Astrocyte of the spinal cord (primary cell): ENCODE measurements at regions not wholly inside any gene's neighbourhood (a gene's known extent, or its start where the extent isn't known, plus 50 kb on each side); places are given as distances from the start of the nearest gene placed in this dataset.

Experiments used
- DNase-seq: peaks from one replicate; pipeline ENCODE4 v3.0.0; 2011; ENCODE audit warnings: low read depth, low spot score
- H3K4me3 ChIP-seq: 2 replicates; pipeline ENCODE4 v1.5.1; 2011; ENCODE audit warnings: low read depth, mild to moderate bottlenecking, low read length, moderate library complexity
- CTCF ChIP-seq: IDR thresholded peaks from 2 replicates; pipeline ENCODE4 v1.5.1; 2012; ENCODE audit warnings: low read depth, mild to moderate bottlenecking, low read length, inconsistent platforms
- in situ Hi-C: cut with HindIII; loops from 2 replicates; pipeline ENCODE4 v1.10.0; 2017; ENCODE audit warnings: low sequenced_read_pairs

- no peak for DNase-seq
- in situ Hi-C loops: no loop called here
- no peak for TF ChIP-seq CTCF
- no peak overlapping the region for H3K4me3 ChIP-seq
These were observed 476.7 kb downstream of the NOVA1 start for GRCh38 chr14:26121181-26121580.

- TF ChIP-seq CTCF: no peak
- no peak for DNase-seq
- in situ Hi-C loops: no loop called here
These were observed 483.8 kb downstream of the NOVA1 start for GRCh38 chr14:26113911-26114640.

GRCh38 chr14:26104717-26105116 is 493.1 kb downstream of the NOVA1 start:
- no peak for DNase-seq
- TF ChIP-seq CTCF: no peak
- in situ Hi-C loops: no loop called here

More at GRCh38 chr14:26113911-26114640, 483.8 kb downstream of the NOVA1 start:
- H3K4me3 ChIP-seq: no peak overlapping the region

GRCh38 chr14:26097852-26098251 is 500.0 kb downstream of the NOVA1 start:
- in situ Hi-C loops: no loop called here
- TF ChIP-seq CTCF: no peak
- no peak for DNase-seq
- no peak overlapping the region for H3K4me3 ChIP-seq

More at GRCh38 chr14:26104717-26105116, 493.1 kb downstream of the NOVA1 start:
- H3K4me3 ChIP-seq: no peak overlapping the region

- no peak for TF ChIP-seq CTCF
- no peak overlapping the region for H3K4me3 ChIP-seq
- in situ Hi-C loops: no loop called here
- DNase-seq: no peak
These were observed 509.6 kb downstream of the NOVA1 start for GRCh38 chr14:26088275-26088674.

GRCh38 chr14:26081043-26081442 is 516.8 kb downstream of the NOVA1 start:
- no peak for DNase-seq
- in situ Hi-C loops: no loop called here
- H3K4me3 ChIP-seq: no peak overlapping the region
- TF ChIP-seq CTCF: no peak
